Lung (tissue), 11 donors: ENCODE measurements at regions not wholly inside any gene's neighbourhood (a gene's known extent, or its start where the extent isn't known, plus 50 kb on each side); places are given as distances from the start of the nearest gene placed in this dataset.

Source experiments
- ATAC-seq: fragments of 200-7000 bp; cut with Tn5 transposase; one replicate; pipeline ENCODE4 v1.9.1; 2020; ENCODE audit warnings: moderate number of reproducible peaks; ENCODE audit not compliant: insufficient read depth, low FRiP score
- DNase-seq, 3 donors: peaks; one replicate each; pipeline ENCODE4 v3.0.0-alpha.2; 2013 to 2017
- H3K27ac ChIP-seq, 2 donors: one replicate each; pipeline ENCODE4 v1.5.1; 2013; ENCODE audit warnings: mild to moderate bottlenecking in 2 of 2, moderate library complexity in 2 of 2, control low read depth in 1 of 2, inconsistent platforms in 1 of 2, low read depth in 1 of 2, low read length in 1 of 2
- H3K27me3 ChIP-seq, 3 donors: one replicate each; pipeline ENCODE4 v1.5.1; 2013; ENCODE audit warnings: low read length in 2 of 3; ENCODE audit not compliant: control insufficient read depth in 3 of 3, insufficient read depth in 3 of 3
- H3K36me3 ChIP-seq, 4 donors: one replicate each; pipeline ENCODE4 v1.5.1; 2013; ENCODE audit warnings: low read length in 4 of 4, mild to moderate bottlenecking in 1 of 4, moderate library complexity in 1 of 4; ENCODE audit not compliant: control insufficient read depth in 4 of 4, insufficient read depth in 4 of 4
- H3K4me1 ChIP-seq, 5 donors: one replicate each; pipeline ENCODE4 v1.5.1; 2013; ENCODE audit warnings: low read length in 5 of 5, mild to moderate bottlenecking in 2 of 5, moderate library complexity in 1 of 5; ENCODE audit not compliant: control insufficient read depth in 5 of 5, insufficient read depth in 5 of 5
- H3K4me3 ChIP-seq: one replicate; pipeline ENCODE4 v1.5.1; 2013; ENCODE audit warnings: mild to moderate bottlenecking, control low read depth, moderate library complexity
- H3K9ac ChIP-seq, 2 donors: one replicate each; pipeline ENCODE4 v1.5.1; 2013; ENCODE audit warnings: low read length in 2 of 2, control low read depth in 1 of 2; ENCODE audit not compliant: insufficient read depth in 1 of 2
- H3K9me3 ChIP-seq, 4 donors: one replicate each; pipeline ENCODE4 v1.5.1; 2013; ENCODE audit warnings: low read length in 3 of 4, mild to moderate bottlenecking in 1 of 4, moderate library complexity in 1 of 4; ENCODE audit not compliant: control insufficient read depth in 4 of 4, insufficient read depth in 3 of 4
- CTCF ChIP-seq: IDR thresholded peaks from 2 replicates; pipeline ENCODE4 v1.5.1; 2012; ENCODE audit warnings: mild to moderate bottlenecking; ENCODE audit errors: control extremely low read depth, extremely low read depth
- WGBS, 2 donors: extraction: QIAGEN DNeasy Blood & Tissue Kit; methylation state at CpG; one replicate each; pipeline ENCODE4 v1.1.7; 2013; 5-methylcytosine and 5-hydroxymethylcytosine counted together
- donor health status: control.
- donor health status: control.
- donor health status: Bipolar disorder and iron deficiency.
- donor health status: healthy.
- donor health status: DM: yes; HTN: yes; CAD: no.

- Histone ChIP-seq H3K9me3 (no peaks in the 10 kb centered on the region), H3K4me1 (peaks cover 0 to 1% (median 0%) of the 10 kb centered on the region in 5 donors), H3K4me3 (no peak overlapping the region), H3K27ac (no peak overlapping the region), H3K36me3 (no peaks in the 10 kb centered on the region), H3K9ac (no peak overlapping the region), H3K27me3 (no peaks in the 10 kb centered on the region)
- no peak for DNase-seq
- 85 to 94% methylated on average over 5 of the region's 5 CpGs for WGBS, 2 donors
- TF ChIP-seq CTCF: no peak
- no peak for ATAC-seq
These were observed 205.3 kb upstream of the KLF6 start for GRCh38 chr10:3990307-3990706.

GRCh38 chr10:3987143-3987974 lies 202.3 kb upstream of the KLF6 start:
- Histone ChIP-seq H3K27me3 (no peaks in the 10 kb centered on the region), H3K4me1 (no peaks in the 10 kb centered on the region), H3K4me3 (no peak overlapping the region), H3K9ac (no peak overlapping the region), H3K36me3 (no peaks in the 10 kb centered on the region), H3K27ac (no peak overlapping the region), H3K9me3 (peaks cover 0 to 3% (median 0%) of the 10 kb centered on the region in 4 donors)
- ATAC-seq (no peak), DNase-seq (no peak)
- TF ChIP-seq CTCF: no peak
- 68 to 71% methylated on average over 9 of the region's 9 CpGs for WGBS, 2 donors

GRCh38 chr10:3986493-3987142 lies 201.6 kb upstream of the KLF6 start:
- no peaks in the 10 kb centered on the region for H3K27me3 ChIP-seq
- 81 to 85% methylated on average over 10 of the region's 10 CpGs for WGBS, 2 donors

More at GRCh38 chr10:3986493-3987142, 201.6 kb upstream of the KLF6 start:
- peak in 1 of 3 donors; percentile 16 for DNase-seq
- no peak overlapping the region for H3K4me3 ChIP-seq
- no peak overlapping the region for H3K27ac ChIP-seq
- H3K9ac ChIP-seq: no peak overlapping the region
- H3K4me1 ChIP-seq: no peaks in the 10 kb centered on the region
- TF ChIP-seq CTCF: no peak
- H3K9me3 ChIP-seq: peaks cover 0 to 3% (median 0%) of the 10 kb centered on the region in 4 donors
- no peaks in the 10 kb centered on the region for H3K36me3 ChIP-seq
- ATAC-seq: no peak
